Pulmonary artery endothelial cell (primary cell): ENCODE measurements at regions not wholly inside any gene's neighbourhood (a gene's known extent, or its start where the extent isn't known, plus 50 kb on each side); places are given as distances from the start of the nearest gene placed in this dataset.
A peak's percentile ranks its signal among the peaks of the same experiment; 100 is the strongest.
"Not testable (repeated sequence)": the region's sequence is repeated elsewhere in the genome, so short reads cannot be mapped to it uniquely, and the experiment has no call there.

Source experiments
- DNase-seq: peaks from one replicate; pipeline ENCODE4 v3.0.0-alpha.2; 2011; ENCODE audit warnings: low read depth, low spot score

DNA sequence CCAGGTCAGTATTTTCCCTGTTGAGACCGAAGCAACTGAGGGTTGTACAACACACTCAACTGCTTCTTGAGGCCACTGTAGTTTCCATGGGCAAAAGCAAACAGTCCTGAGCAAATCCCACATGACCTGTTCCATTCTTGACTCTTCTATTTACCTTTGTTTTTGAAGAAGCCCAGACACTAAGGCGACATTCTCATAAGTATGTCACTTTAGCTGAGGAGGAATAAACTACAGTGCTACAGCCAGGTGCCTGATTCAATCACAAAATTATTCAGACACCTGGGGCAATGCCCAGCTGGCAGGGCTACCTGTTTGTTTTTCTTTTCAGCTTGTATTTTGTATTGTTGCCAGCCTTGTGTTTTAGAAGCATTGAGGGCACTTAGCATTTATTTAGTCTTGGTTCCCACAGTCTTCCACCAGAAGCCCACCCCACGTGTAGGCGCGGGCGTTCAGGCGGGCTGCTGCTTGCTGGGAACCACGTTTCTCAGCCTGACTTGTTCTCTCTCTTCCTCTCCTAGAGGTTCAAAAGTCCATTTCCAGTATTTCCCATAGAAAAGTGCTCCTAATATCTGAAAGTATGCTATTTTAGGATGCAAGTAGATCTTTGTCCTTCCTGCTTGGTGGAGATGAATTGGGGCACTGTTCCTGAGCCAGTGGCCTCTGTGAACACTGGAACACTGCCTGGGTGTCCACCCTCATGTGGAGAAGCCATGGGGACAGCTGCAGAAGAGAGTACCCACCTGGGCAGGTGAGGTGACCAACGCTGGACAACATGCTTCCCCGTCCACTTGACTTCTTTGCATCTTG lies 99.0 kb upstream of the COPS8 start:
- no peak for DNase-seq

DNA sequence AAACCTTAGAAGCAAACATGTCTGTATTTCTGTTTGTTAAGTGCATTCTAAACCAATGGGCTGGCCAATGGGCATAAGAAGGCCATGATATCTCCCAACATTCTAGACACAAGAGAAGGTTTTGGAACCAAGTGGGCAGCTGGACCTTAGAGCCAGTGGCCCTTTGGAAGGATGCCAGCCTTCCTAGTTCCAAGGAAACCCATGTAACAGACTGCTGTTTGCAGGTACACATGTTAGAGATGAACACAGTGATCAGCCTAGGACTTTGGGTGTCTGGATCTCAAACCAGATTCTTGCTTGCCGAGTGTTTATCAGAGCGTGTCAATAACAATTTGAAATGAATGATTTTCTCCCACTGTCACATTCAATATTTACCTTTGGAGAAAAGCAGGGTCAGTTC lies 97.5 kb upstream of the COPS8 start:
- DNase-seq: no peak

DNA sequence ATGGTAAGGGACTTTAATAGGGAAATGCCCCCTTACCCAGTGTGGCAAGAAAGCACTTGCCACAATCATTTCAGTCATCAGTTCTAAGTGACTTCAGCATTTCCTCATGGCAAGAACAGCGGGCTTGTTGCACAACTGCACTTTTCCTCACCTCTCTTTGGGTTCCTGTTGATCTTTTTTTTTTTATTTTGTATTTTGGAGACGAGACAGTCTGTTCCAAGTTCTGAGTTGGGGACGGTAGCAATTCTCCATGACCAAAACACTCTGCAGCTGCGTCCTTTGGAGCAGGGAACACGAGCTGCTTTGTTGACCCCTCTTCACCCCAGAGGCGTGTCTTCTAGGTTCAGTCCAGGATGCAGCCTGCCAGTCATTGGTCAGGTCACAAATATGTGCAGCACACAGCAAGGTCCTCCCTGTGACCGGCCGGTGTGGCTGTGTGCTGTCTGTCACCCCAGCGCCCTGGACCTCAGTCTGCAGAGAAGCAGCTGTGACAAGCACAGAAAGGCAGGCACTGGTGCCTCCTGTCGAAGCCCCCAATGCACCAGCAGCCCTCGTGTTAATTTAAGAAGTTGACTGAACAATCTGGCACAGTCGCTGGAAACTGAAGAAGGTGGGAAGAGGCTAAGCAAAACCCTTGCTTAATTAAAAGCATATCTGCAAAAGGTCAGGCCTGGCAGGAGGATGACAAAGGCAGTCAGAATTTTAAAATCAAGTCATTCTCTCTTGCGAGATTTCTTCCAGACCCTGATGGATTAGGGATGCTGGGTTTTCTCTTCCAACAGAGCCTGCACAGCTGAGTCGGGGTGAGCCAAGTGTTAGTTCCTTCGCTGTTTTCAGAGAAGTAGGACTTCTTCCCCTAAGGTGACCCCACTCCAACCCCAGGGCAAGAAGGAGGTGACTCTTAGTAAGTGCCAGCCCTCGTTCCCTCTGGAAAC lies 96.7 kb upstream of the COPS8 start:
- DNase-seq: no peak

DNA sequence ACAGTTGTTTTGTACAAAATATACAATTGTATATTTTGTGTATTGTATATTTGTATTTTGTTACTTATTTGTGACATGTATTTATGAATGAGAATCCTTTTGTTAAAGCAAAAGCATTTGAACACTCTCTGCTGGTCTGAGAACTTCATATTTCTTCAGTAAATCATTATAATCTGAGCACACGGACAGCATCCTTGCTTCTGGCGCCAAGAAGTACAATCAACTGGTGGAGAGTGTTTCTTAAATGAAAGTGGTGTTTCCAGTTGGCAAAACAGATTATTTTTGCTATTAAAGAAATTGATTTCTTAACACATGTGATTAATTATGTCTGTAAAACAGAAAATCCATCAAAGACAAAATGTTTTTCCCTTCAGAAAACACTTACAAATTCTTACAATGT lies 95.1 kb upstream of the COPS8 start:
- DNase-seq: no peak

DNA sequence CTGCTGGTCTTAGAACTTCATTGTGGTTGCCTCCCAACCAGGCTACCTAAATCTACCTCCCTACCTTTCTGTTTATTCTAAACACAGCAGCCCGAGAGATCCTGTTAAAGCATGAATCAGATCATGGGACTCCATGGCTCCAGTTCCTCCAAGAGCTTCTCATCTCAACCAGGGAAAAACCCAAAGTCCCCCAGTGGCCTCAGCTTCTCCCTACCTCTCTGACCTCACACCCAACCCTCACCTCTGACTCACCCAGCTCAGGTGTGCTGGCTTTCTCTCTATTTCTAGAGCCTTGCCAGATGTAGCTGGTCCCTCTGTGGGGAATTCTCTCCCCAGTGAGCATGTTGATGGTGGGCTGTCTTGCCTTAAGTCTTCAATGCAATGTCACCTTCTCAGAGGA lies 93.8 kb upstream of the COPS8 start:
- no peak for DNase-seq

DNA sequence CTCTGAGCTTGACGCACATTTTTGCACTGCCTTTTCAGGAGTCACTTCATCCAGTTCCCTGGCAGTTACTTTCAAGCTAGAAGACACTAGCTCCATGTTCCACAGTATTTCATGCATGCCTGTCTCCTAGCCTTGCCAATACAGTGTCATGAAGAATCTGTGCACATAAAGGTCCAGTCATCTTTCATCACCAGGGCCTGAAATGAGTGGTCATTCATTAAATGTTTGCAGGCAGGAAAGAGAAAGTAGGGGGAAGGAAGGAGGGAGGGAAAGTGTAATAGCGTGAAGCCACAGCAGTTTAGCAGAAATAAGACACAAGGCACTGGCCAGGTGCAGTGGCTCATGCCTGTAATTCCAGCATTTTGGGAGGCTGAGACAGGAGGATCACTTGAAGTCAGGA lies 92.4 kb upstream of the COPS8 start:
- no peak for DNase-seq

DNA sequence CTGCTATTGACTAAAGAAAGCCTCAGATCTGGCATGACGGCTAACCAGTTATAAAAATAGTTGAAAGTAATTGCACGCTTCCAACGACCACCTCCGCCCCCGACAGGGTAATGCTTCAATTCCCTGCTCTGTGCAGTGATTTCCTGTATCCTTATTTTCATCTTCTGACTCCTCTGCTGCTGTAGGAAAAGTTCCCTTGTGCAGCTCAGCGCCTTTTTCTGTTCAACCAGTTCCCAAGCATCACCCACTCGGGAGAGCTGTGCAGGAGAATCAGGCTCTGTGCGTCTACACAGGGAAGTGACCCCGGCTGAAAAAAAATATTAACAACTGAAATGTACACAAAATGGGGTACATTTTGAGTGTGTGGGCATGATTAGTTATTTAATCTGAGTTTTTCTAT lies 91.3 kb upstream of the COPS8 start:
- DNase-seq: no peak

DNA sequence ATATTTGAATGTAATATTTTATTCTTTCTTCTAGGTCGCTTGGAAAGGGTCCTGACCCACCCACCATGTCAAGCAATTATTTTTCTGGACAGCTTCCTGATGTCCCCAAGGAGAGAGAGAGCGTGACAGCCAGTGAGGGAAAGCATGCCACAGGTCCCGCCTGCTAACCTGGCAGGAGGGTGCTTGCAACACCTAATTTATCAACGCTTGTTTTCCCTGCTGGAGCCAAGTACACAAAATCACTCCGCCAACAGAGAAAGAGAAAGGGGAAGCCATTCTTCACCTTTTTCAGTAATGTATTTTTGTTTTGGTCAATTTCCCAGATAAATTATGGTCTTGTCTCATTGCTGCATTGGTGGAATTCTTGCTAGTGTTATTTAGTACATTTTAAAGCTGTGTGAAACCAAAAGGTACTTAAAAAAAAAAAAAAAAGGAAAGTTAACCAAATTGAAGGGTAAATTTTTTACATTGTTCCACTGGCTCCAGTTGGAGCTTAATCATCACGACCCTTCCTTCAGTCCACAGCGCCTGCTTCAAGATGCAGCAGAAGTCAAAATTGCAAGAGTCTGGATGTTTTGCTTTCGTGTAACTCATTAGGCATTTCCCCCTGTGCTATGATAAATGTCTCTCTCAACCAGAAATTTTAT lies 88.5 kb upstream of the COPS8 start:
- no peak for DNase-seq

DNA sequence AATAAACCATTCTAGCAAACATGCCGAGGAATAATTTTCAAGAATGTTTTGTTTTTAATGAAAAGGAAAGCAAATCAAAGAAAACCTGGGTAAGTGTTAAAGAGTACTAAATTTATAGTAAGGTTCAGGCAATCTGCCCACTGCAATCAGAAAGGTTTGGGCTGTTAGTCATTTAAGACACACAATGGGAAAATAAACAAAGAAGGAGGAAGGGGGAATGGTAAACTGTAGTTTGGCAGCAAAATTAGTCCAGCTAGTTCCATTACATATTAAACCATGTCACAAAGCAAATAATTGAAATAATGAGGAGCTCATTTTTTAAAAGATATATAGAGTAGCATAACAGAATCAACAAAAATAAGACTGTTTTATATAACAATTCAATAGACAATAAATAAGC lies 87.5 kb upstream of the COPS8 start:
- peak; percentile 64 for DNase-seq

DNA sequence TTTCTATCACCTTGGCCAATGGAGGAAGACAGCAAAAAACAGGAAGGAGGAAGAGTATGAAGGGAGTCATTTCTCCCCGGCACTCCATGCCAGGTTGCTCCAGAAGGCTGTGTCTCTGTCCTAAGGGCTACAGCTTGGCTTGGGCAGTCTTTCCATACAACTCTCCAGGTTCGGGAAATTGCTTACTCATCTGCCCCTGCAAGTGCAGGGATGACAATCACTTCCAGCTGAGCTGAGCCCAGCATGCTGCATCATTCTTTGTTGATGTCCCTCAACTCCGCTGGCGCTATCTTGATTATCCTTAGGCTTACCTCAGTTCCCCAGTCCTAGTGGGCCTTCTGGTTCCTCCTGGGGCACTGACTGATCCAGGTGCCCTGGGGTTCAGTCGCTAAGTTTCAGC lies 86.9 kb upstream of the COPS8 start:
- DNase-seq: no peak

DNA sequence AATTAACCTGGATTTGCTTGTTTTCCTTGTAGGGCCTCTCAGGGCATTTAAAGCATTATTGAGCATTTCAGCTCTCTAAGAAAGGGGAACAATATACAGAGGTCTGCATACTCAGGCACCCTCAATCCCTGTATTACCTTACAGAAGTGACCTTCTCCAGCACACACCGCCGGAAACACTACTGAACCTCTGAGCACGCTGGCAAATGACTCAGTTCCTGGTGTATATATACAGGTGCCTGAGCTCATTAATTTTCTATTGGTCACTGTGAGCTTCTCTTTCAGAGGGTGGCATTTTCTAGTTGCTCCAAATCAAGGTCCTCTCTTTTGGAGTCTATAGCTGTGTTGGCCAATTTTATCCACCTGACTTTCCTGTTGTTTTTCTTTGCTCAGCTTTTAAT lies 85.2 kb upstream of the COPS8 start:
- no peak for DNase-seq

DNA sequence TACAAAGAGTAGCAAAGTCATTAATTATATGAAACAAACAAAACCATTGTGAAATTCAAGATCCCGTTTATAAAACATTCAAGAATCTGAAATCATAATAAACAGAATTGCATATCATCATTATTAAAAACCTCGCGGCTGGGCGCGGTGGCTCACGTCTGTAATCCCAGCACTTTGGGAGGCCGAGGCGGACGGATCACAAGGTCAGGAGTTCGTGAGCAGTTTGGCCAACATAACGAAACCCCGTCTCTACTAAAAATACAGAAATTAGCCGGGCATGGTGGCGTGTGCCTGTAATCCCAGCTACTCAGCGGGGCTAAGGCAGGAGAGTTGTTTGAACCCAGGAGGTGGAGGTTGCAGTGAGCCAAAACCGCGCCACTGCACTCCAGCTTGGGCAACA lies 80.3 kb upstream of the COPS8 start:
- DNase-seq: not testable (repeated sequence)

DNA sequence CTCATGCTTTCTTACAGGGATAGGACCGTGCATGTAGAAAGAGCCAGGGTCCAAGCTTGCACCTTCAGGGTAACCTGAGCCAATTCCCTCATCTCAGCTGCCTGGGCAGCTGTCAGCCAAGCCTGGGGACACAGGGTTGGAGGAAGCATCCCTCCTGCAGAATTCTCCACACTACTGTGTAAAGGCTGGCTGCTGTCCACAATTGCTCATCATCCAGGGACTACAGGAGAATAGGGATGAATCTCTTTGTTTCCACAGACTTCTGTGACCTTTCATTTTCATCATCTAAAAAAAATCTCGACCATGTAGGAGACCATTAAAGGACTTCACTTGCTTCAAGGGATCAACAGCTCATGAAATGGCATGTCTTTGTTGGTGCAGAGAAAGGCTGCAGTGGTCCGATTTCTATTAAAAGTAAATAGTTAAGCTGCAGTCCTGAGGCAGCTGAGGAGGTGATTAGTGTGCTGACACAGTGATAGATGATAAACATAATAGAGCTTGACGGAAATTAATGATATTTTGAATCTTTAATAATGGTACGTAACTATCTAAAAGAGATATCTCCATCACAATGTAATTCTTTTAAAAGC lies 74.4 kb upstream of the COPS8 start:
- no peak for DNase-seq

DNA sequence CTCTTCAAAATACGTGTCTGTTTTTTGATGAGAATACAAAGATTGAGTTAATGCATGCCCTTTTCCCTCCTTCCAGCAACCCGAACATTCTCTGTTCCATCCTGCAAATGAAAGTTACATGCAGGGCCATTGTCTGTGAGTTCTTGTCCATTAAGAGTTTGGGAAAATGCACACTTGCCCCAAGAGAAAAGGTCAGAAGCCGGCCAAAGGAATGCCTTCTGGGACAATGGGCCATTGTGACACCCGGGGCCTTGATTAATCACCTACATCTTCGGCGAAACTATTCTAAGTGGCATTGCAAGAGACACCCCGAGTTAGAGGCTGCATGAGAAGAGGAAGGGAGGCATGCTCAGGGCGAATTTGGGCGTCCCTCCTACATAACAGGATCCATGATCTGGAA lies 73.7 kb upstream of the COPS8 start:
- no peak for DNase-seq

DNA sequence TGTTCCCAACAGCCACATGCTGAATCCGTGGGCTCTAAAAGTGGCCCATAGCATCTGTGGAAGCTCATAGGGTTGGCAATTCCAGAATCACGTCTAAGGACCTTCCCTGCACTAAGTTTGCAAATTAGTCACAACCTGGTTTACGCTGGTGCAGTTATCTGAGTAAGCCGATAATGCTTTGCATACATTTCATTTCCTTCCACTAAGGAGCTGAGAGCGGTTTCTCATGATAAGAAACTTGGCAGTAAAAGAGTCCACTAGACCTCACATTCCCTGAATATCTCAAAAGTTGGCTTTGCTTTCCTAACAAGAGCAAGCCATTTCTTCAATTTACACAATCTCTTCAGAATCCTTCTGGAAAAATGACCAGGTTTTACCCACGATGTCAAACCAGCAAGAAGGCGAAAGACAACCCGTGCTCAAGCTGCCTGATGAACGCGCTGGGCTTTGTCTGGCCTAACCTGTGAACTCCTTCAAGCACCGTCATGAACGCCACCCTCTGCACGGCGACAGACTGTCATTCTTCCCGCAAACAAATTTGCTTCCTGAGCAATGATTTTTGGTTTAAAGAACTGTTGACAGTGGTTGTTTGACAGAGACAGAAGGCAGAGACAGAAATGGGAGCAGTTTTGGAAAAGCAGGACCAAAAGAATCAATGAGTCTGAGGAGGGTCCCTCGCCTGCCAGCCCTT lies 73.0 kb upstream of the COPS8 start:
- peak; percentile 90 for DNase-seq

DNA sequence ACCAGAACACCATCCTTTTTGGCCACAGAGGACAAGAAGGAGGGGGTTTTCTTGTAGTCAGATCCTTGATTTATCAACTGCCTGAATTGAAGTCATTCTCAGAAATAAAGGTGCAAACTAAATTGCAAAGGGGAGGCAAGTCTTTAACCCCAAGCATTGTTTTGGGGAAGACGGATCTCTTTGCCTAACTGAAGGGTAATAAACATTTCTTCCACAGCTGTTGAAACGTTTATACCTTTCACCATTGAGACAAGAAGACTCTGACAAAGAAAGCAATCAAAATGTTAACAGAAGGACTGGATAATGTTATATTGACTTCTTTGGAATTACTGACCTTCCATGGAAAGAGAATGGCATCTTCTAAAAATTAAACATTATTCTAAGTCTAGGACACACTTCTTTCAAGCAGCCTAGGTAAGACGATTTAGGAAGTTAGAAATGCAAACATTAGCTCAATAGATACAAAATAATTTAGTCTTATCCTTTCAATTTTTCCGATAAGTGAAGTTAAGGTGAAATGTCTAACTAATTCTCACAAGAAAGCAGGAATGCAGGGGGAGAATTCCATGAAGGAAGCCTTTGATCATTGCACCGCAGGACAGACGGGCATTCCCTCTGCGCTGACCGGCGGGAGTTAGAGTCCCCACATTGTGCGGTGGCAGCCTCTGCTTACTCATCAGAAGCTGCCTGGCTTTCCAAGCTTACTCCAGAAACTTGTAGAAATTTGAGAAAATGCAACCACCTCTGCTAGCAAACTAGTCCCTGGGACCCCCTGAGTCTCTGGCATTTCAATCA lies 69.4 kb upstream of the COPS8 start:
- DNase-seq: no peak

DNA sequence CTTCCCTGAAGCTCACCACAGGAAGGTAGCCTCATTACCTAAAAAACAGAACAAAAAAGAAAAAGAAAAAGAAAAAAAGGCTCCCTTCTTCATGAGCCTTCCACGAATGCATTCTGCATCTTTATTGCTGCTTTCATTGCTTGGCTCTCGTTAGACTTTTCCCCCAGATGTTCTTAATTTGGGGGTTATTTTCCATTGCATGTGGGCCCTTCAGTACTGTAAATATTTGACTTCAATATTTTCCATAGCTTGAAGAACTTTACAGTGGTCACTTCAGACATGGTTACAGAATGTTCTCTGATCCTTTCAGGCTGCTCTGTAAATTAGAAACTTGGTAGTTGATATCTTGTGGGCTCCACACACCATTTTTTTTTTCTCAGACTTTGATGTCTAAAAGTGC lies 65.6 kb upstream of the COPS8 start:
- no peak for DNase-seq

DNA sequence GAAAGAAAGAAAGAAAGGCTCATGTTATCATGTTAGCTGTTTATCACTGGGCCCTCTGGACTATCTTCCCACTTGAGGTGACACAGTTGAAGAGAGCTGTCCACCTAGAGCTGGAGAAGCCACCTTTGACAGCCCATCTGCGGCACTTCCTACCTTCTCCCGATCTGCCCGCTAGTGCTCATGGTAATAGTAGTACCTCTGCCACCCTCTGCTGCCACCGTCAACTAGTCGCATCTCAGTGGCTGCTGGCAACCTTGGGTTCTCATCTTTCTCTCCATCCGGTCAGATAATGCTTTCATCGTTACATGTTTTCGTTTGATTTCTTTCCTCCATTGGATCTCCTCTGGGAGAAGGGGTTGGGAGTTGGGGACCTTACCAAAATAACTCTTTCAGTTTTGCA lies 63.2 kb upstream of the COPS8 start:
- DNase-seq: no peak

DNA sequence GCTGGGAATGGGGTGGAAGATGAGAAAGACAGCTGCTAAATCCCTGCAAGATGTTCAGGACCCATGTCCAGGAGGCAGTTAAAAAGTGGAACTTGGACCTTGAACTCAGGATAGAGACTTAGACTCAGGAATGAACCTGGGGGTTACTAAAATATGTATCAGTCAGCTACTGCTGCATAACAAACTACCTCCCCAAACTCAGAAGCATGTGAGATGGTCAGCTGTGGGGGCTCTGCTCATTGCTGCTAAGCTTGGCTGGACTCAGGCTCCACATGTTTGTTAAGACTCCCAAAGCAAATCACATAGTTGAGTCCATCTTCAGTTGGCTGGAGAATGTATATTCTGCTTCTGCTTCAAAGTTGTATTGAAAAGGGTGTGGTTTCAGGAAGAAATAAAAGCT lies 61.4 kb upstream of the COPS8 start:
- no peak for DNase-seq

DNA sequence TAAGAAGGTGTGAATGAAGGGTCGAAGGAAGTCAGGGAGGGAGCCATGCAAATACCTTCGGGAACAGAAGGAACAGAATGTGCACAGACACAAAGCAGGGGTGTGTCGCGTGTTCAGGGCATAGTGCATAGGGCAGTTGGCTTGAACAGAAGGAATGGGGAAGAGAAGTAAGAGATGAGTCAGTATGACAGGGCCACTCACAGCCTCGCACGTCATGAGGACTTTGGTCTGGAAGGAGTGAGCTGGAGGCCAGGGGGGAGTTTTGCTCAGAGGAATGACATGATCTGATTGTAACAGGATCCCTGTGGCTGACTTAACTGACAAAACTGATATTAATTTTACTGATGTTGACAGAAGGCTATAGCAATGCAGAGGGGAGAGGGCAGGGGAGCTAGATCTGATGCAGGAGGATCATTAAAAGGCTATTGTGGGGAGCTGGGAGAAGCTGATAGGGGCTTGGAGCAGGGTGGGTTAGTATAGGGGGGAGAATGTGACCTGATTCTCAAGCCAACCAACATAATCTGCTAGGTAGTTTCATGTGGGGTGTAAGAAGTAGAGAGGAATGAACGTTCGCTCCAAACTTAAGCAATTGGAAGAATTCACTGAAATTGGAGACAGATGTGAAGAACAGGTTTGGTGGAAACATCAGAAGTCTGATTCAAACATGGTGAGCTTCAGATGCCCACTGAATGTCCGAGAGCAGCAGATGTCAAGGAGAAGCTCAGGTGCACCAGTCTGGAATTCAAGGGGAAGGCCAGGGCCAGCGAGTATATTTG lies 60.4 kb upstream of the COPS8 start:
- DNase-seq: no peak
